Right lobe of liver (tissue), 4 donors: ENCODE measurements at regions not wholly inside any gene's neighbourhood (a gene's known extent, or its start where the extent isn't known, plus 50 kb on each side); places are given as distances from the start of the nearest gene placed in this dataset.

Source experiments
- CTCF ChIP-seq, 4 donors: fragments of 200-600 bp in 3 of 4; fragments of 450-650 bp in 1 of 4; IDR thresholded peaks; one replicate each; pipeline versions ENCODE4 v1.5.1 to v1.8.0; 2016 to 2022; ENCODE audit warnings: antibody characterized with exemption in 4 of 4, mild to moderate bottlenecking in 2 of 4
- POLR2A ChIP-seq: fragments of 450-650 bp; IDR thresholded peaks from one replicate; pipeline ENCODE4 v1.6.1; 2017; ENCODE audit warnings: antibody characterized with exemption, mild to moderate bottlenecking
- donor health status: DM: no; HTN: no; CAD: no.
- donor health status: DM: no; HTN: no; CAD: no.
- donor health status: DM: no; HTN: yes; CAD: no.

- no peak for TF ChIP-seq CTCF (IDR thresholded peaks at IDR 0.05)
- TF ChIP-seq POLR2A: no peak
Observed at GRCh38 chr15:52997123-52997522, 207.0 kb upstream of the ONECUT1 start.
